ENCODE measurements at regions not wholly inside any gene's neighbourhood (a gene's known extent, or its start where the extent isn't known, plus 50 kb on each side); places are given as distances from the start of the nearest gene placed in this dataset.
A peak's percentile ranks its signal among the peaks of the same experiment; 100 is the strongest.

GRCh38 chr12:127987199-127987901, 279.6 kb upstream of the TMEM132C start:
- DNase-seq (ENCODE audit: low read depth), result peak; percentile 72
- no peak for TF ChIP-seq CTCF (conservative IDR thresholded peaks at IDR 0.05; ENCODE audit: low read length)

DNA sequence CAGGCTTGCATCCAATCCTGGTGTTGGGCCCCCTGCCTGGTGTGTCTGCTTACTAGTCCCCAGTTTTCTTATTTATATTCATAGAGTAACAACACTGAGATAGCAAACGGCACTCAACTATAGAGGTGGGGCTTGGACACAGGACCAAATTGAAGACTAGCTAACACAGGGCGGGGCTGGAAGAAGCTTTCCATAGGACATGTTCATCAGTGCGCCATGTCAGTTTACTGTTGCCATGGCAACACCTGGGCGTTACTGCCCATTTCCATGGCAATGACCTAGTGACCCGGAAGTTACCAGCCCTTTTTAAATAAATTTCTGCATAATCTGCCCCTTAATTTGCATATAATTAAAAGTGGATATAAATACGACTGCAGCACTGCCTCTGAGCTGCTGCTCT, 275.5 kb upstream of the TMEM132C start:
- TF ChIP-seq CTCF (conservative IDR thresholded peaks at IDR 0.05; ENCODE audit: low read length), result no peak
- DNase-seq (ENCODE audit: low read depth), result no peak
- H3K4me3 ChIP-seq (ENCODE audit: low read length), result no peak overlapping the region

More at GRCh38 chr12:127987199-127987901, 279.6 kb upstream of the TMEM132C start:
- no peak overlapping the region for H3K4me3 ChIP-seq (ENCODE audit: low read length)

GRCh38 chr12:127998988-127999387, 268.0 kb upstream of the TMEM132C start:
- no peak for DNase-seq (ENCODE audit: low read depth)

DNA sequence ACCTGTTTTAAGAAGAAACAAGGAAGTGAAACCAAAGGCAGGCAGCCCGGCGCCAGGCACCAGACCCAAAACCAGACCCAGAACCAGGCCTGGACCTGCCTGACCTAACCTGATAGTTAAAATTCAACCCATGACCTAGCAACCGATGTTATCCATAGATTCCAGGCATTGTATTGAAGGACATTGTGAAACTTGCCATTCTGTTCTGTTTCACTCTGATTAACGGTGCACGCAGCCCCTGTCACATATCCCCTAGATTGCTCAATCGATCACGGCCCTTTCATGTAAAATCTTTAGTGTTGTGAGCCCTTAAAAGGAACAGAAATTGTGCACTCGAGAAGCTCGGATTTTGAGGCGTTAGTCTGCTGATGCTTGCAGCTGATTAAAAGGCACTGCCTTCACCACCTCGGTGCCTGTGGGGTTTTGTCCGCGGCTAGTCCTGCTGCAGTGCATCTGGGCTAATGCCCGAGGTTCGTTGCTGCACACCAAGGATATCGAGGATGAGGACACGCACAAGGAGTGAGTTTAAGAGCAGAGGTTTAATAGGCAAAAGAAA, 262.5 kb upstream of the TMEM132C start:
- no peak for TF ChIP-seq CTCF (conservative IDR thresholded peaks at IDR 0.05; ENCODE audit: low read length)
- no peak for DNase-seq (ENCODE audit: low read depth)

More at GRCh38 chr12:127998988-127999387, 268.0 kb upstream of the TMEM132C start:
- H3K4me3 ChIP-seq (ENCODE audit: low read length), result no peak overlapping the region
- TF ChIP-seq CTCF (conservative IDR thresholded peaks at IDR 0.05; ENCODE audit: low read length), result no peak

GRCh38 chr12:128007250-128007649, 259.7 kb upstream of the TMEM132C start:
- no peak overlapping the region for H3K4me3 ChIP-seq (ENCODE audit: low read length)
- DNase-seq (ENCODE audit: low read depth), result no peak
- no peak for TF ChIP-seq CTCF (conservative IDR thresholded peaks at IDR 0.05; ENCODE audit: low read length)

More for the DNA sequence above, 262.5 kb upstream of the TMEM132C start:
- H3K4me3 ChIP-seq (ENCODE audit: low read length), result no peak overlapping the region

GRCh38 chr12:128008341-128008740, 258.6 kb upstream of the TMEM132C start:
- TF ChIP-seq CTCF (conservative IDR thresholded peaks at IDR 0.05; ENCODE audit: low read length), result no peak
- peak; percentile 13 for DNase-seq (ENCODE audit: low read depth)

DNA sequence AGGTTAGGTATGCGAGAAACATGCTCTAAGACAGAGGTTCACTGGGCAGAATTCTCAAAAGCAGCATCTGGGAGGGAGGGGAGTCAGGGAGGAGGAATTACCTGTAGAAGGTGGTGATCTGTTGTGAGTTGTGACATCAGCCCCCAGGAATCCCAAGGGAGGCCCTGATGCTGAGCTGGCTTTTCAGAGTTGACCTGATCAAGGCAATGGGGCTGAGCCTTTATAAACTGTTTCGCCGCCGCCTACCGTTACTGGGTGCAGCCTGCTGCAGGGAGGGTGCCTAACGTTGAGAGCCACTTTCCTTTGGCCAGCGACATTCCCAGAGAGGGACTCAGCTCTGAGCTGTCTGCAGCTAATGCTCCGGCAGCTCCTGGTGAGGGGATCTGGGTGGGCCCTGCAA, 257.9 kb upstream of the TMEM132C start:
- TF ChIP-seq CTCF (conservative IDR thresholded peaks at IDR 0.05; ENCODE audit: low read length), result no peak
- DNase-seq (ENCODE audit: low read depth), result no peak
- H3K4me3 ChIP-seq (ENCODE audit: low read length), result no peak overlapping the region

More at GRCh38 chr12:128008341-128008740, 258.6 kb upstream of the TMEM132C start:
- no peak overlapping the region for H3K4me3 ChIP-seq (ENCODE audit: low read length)

Measured in AG10803 (cell line).